MM.1S (cell line): ENCODE measurements at regions not wholly inside any gene's neighbourhood (a gene's known extent, or its start where the extent isn't known, plus 50 kb on each side); places are given as distances from the start of the nearest gene placed in this dataset.

Experiments
- EZH2 ChIP-seq: fragments of 300-600 bp; sonication (generic); optimal IDR thresholded peaks from 2 replicates; pipeline ENCODE3; 2017; ENCODE audit warnings: low read depth, mild to moderate bottlenecking, antibody characterized with exemption, low read length, mixed read lengths
- TF ChIP-seq, protein P1 (sequence below): fragments of 300-600 bp; sonication (generic); IDR thresholded peaks from 2 replicates; pipeline ENCODE4 v1.5.1; 2016; ENCODE audit warnings: antibody characterized with exemption, low read length, mixed read lengths

DNA sequence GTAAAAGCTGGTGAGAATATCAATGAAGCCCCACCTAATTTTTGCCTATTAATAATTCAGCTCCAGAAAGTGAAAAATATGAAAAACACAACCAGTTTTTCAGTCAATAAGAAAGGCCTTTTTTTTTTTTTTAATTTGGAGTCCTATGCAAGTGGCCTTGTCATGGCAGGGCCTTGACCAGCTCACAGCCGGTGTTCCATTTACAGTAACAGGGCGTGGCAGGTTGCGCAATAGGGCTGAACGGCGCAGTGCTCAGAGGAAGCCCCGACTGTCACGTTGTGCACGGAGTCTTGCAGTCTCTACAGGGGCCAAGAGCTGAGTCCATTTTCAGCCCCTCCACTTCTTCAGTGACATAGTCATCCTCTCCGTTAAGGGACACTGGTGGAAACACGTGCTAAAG, 184.1 kb upstream of the FN1 start:
- TF ChIP-seq, protein P1, sequence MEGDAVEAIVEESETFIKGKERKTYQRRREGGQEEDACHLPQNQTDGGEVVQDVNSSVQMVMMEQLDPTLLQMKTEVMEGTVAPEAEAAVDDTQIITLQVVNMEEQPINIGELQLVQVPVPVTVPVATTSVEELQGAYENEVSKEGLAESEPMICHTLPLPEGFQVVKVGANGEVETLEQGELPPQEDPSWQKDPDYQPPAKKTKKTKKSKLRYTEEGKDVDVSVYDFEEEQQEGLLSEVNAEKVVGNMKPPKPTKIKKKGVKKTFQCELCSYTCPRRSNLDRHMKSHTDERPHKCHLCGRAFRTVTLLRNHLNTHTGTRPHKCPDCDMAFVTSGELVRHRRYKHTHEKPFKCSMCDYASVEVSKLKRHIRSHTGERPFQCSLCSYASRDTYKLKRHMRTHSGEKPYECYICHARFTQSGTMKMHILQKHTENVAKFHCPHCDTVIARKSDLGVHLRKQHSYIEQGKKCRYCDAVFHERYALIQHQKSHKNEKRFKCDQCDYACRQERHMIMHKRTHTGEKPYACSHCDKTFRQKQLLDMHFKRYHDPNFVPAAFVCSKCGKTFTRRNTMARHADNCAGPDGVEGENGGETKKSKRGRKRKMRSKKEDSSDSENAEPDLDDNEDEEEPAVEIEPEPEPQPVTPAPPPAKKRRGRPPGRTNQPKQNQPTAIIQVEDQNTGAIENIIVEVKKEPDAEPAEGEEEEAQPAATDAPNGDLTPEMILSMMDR = no peak
- TF ChIP-seq EZH2 = no peak
